IMR-90 (cell line): ENCODE measurements at regions not wholly inside any gene's neighbourhood (a gene's known extent, or its start where the extent isn't known, plus 50 kb on each side); places are given as distances from the start of the nearest gene placed in this dataset.

Source experiments
- ATAC-seq: fragments of 200-7000 bp; cut with Tn5 transposase; 2 replicates; pipeline ENCODE4 v1.9.1; 2020; ENCODE audit warnings: low read depth, mild to moderate bottlenecking, moderate library complexity
- BruUV-seq: library from RNA; stranded (reverse); fragments of 400-500 nt; replicated peaks from 2 replicates; lab custom pipeline; 2021; lab: Mats Ljungman, UMichigan
- CTCF ChIA-PET: fragments of 300-600 bp; formaldehyde crosslinking; extraction: SDS; loops from one replicate; lab custom pipeline; 2021; ENCODE audit warnings: antibody characterized with exemption; lab: Yijun Ruan, JAX
- POLR2A ChIA-PET: fragments of 300-600 bp; sonication (Branson Sonifier 250); formaldehyde crosslinking; loops from one replicate; lab custom pipeline; 2022; ENCODE audit warnings: antibody characterized with exemption; ENCODE audit not compliant: unreplicated experiment; lab: Charles Lee
- DNase-seq: peaks from one replicate; pipeline ENCODE4 v3.0.0; 2013
- H2AFZ ChIP-seq: replicated peaks from 2 replicates; pipeline ENCODE3; 2013; ENCODE audit warnings: low read length, mild to moderate bottlenecking; ENCODE audit not compliant: poor library complexity
- H2AK5ac ChIP-seq: 2 replicates; pipeline ENCODE4 v1.6.1; 2013; ENCODE audit warnings: low read depth, low read length, inconsistent platforms
- H2AK9ac ChIP-seq: replicated peaks from 2 replicates; pipeline ENCODE3; 2013; ENCODE audit warnings: mild to moderate bottlenecking, low read depth, low read length, moderate library complexity; ENCODE audit not compliant: poor library complexity
- H2BK120ac ChIP-seq: 2 replicates; pipeline ENCODE4 v1.6.1; 2013; ENCODE audit warnings: low read depth, low read length, inconsistent platforms
- H2BK15ac ChIP-seq: 3 replicates; pipeline ENCODE4 v1.6.1; 2013; ENCODE audit warnings: low read depth, low read length, inconsistent platforms
- H2BK20ac ChIP-seq: 2 replicates; pipeline ENCODE4 v1.6.1; 2013; ENCODE audit warnings: low read depth, mild to moderate bottlenecking, inconsistent platforms, low read length, moderate library complexity
- H2BK5ac ChIP-seq: 2 replicates; pipeline ENCODE4 v1.6.1; 2013; ENCODE audit warnings: mild to moderate bottlenecking, low read depth, low read length, inconsistent platforms; ENCODE audit not compliant: poor library complexity, severe bottlenecking
- H3K14ac ChIP-seq: replicated peaks from 2 replicates; pipeline ENCODE4 v1.6.1; 2013; ENCODE audit warnings: low read depth, low read length, inconsistent platforms
- H3K18ac ChIP-seq: 2 replicates; pipeline ENCODE4 v1.6.1; 2013; ENCODE audit warnings: low read depth, low read length, control low read depth
- H3K23ac ChIP-seq: 2 replicates; pipeline ENCODE4 v1.6.1; 2013; ENCODE audit warnings: low read depth, low read length, inconsistent platforms
- H3K27ac ChIP-seq: 2 replicates; pipeline ENCODE4 v1.5.1; 2013; ENCODE audit warnings: mild to moderate bottlenecking, control low read depth, low read length; ENCODE audit not compliant: insufficient read depth
- H3K27me3 ChIP-seq: 2 replicates; pipeline ENCODE4 v1.6.1; 2013; ENCODE audit warnings: low read length; ENCODE audit not compliant: control insufficient read depth, insufficient read depth
- H3K36me3 ChIP-seq: 2 replicates; pipeline ENCODE4 v1.6.1; 2013; ENCODE audit warnings: low read length, mixed read lengths; ENCODE audit not compliant: control insufficient read depth, insufficient read depth
- H3K4ac ChIP-seq: 2 replicates; pipeline ENCODE4 v1.6.1; 2013; ENCODE audit warnings: low read depth, low read length, inconsistent platforms
- H3K4me1 ChIP-seq: 2 replicates; pipeline ENCODE4 v1.6.1; 2013; ENCODE audit warnings: low read length, mixed read lengths; ENCODE audit not compliant: control insufficient read depth, insufficient read depth
- H3K4me2 ChIP-seq: 2 replicates; pipeline ENCODE4 v1.6.1; 2013; ENCODE audit warnings: low read depth, mild to moderate bottlenecking, control low read depth, low read length, moderate library complexity
- H3K4me3 ChIP-seq: 2 replicates; pipeline ENCODE4 v1.5.1; 2013; ENCODE audit warnings: low read depth, mild to moderate bottlenecking, control low read depth, low read length, moderate library complexity; ENCODE audit not compliant: insufficient read depth
- H3K56ac ChIP-seq: 2 replicates; pipeline ENCODE4 v1.6.1; 2013; ENCODE audit warnings: low read length, inconsistent platforms; ENCODE audit not compliant: insufficient read depth; ENCODE audit errors: extremely low read depth
- H3K79me1 ChIP-seq, 2 experiments: 2 replicates each; pipeline ENCODE4 v1.6.1; 2013; ENCODE audit warnings: low read length in 2 of 2, inconsistent platforms in 1 of 2, low read depth in 1 of 2
- H3K9ac ChIP-seq: 2 replicates; pipeline ENCODE4 v1.6.1; 2013; ENCODE audit warnings: low read depth, low read length, control low read depth
- H3K9me1 ChIP-seq: 2 replicates; pipeline ENCODE4 v1.6.1; 2013; ENCODE audit warnings: low read length, inconsistent platforms; ENCODE audit not compliant: insufficient read depth
- H3K9me3 ChIP-seq: 2 replicates; pipeline ENCODE4 v1.6.1; 2013; ENCODE audit warnings: low read length; ENCODE audit not compliant: control insufficient read depth, insufficient read depth
- H4K20me1 ChIP-seq: 2 replicates; pipeline ENCODE4 v1.6.1; 2013; ENCODE audit warnings: low read length, inconsistent platforms; ENCODE audit not compliant: insufficient read depth
- H4K5ac ChIP-seq: 2 replicates; pipeline ENCODE4 v1.6.1; 2013; ENCODE audit warnings: mild to moderate bottlenecking, low read depth, low read length, control low read depth
- H4K8ac ChIP-seq, 2 experiments: 2 replicates each; pipeline ENCODE4 v1.6.1; 2013; ENCODE audit warnings: low read depth in 2 of 2, low read length in 2 of 2, control low read depth in 1 of 2, inconsistent platforms in 1 of 2
- H4K91ac ChIP-seq: 2 replicates; pipeline ENCODE4 v1.6.1; 2013; ENCODE audit warnings: low read depth, low read length, inconsistent platforms; ENCODE audit not compliant: insufficient read depth
- MXI1 ChIP-seq: IDR thresholded peaks from 2 replicates; pipeline ENCODE4 v1.6.1; 2012; ENCODE audit warnings: low read depth, mild to moderate bottlenecking, low read length, moderate library complexity, borderline replicate concordance
- RCOR1 ChIP-seq: IDR thresholded peaks from 2 replicates; pipeline ENCODE4 v1.6.1; 2012; ENCODE audit warnings: mild to moderate bottlenecking, low read length, improper control_type of control experiment; ENCODE audit not compliant: insufficient replicate concordance
- RFX5 ChIP-seq: IDR thresholded peaks from 2 replicates; pipeline ENCODE4 v1.8.0; 2012; ENCODE audit warnings: low read depth, mild to moderate bottlenecking, low read length, moderate library complexity
- WGBS, 2 experiments: methylation state at CpG; one replicate each; pipeline versions ENCODE4 v1.1.5 to v1.1.7; 2013; ENCODE audit warnings: missing lambda C conversion rate in 2 of 2; ENCODE audit not compliant: insufficient read length in 1 of 2; ENCODE audit errors: extremely low coverage in 2 of 2; 5-methylcytosine and 5-hydroxymethylcytosine counted together
- dilution Hi-C: fragments of 300-500 bp; cut with HindIII; formaldehyde crosslinking; loops from one replicate; pipeline ENCODE4 v1.14.3; 2018; ENCODE audit warnings: low sequenced_read_pairs; ENCODE audit not compliant: unreplicated experiment
- in situ Hi-C: fragments of 300-500 bp; cut with MboI; formaldehyde crosslinking; loops from 3 replicates; pipeline ENCODE4 v1.14.3; 2019; ENCODE audit warnings: low sequenced_read_pairs, inconsistent platforms, mixed read lengths
- intact Hi-C: fragments of 100-400 bp; cut with micrococcal nuclease; formaldehyde crosslinking; loops from 2 replicates; pipeline ENCODE4 v1.10.0; 2022

DNA sequence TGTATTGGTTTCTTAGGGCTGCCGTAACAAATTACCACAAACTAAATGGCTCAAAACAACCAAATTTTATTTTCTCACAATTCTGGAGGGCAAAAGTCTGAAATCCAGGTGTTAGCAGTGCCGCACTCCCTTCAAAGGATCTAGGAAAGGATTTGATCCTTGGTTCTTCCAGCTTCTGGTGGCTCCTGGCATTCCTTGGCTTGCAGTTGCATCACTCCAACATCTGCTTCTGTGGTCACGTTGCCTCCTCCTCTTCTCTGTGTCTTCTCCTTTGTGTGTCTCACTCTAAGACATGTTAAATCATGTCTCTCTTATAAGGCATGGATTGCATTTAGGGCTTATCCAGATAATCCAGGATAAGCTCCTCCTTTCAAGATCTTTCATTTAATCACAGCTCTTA lies 262.2 kb downstream of the MEX3B start:
- in situ Hi-C loops = no loop called here

More for the DNA sequence above, 262.2 kb downstream of the MEX3B start:
- Histone ChIP-seq H3K9me3 (0 out of 2 replicates have a peak, but pooled peaks cover 2% of the 10 kb centered on the region), H3K27me3 (peaks cover 12% of the 10 kb centered on the region), H2AK5ac (no peak overlapping the region), H2BK15ac (no peak overlapping the region), H3K27ac (no peak overlapping the region), H4K8ac (no peak overlapping the region), H3K4me2 (no peak overlapping the region), H2AFZ (no peak overlapping the region), H2BK120ac (no peak overlapping the region), H2BK5ac (no peak overlapping the region), H3K23ac (no peak overlapping the region), H3K4me1 (no peaks in the 10 kb centered on the region), H4K5ac (no peak overlapping the region), H2BK20ac (no peak overlapping the region), H3K4ac (no peak overlapping the region), H3K56ac (no peak overlapping the region), H3K36me3 (no peaks in the 10 kb centered on the region), H3K9me1 (no peaks in the 10 kb centered on the region), H3K14ac (no peak overlapping the region), H4K20me1 (no peaks in the 10 kb centered on the region), H3K4me3 (no peak overlapping the region), H4K91ac (no peak overlapping the region), H3K79me1 (no peaks in the 10 kb centered on the region), H2AK9ac (no peak overlapping the region), H3K9ac (no peak overlapping the region), H3K18ac (no peak overlapping the region)
- intact Hi-C loops (no loop called here), dilution Hi-C loops (no loop called here)
- POLR2A ChIA-PET = no interaction called here
- CTCF ChIA-PET = interaction anchor here (1.2 kb wide), 1 partner anchor 26 kb away, joined by 3 read pairs; no protein-coding TSS in a partner anchor
- TF ChIP-seq MXI1 = no peak
- no peak for TF ChIP-seq RCOR1
- no peak for TF ChIP-seq RFX5
- BruUV-seq = no TSS peak
- DNase-seq = no peak
- 46% methylated on average over 2 of the region's 3 CpGs; no CpG with 5 or more reads in 1 of the 2 experiments for WGBS, 2 experiments
- ATAC-seq = no peak
